Medulla oblongata (tissue), 1 donor: ENCODE measurements at regions not wholly inside any gene's neighbourhood (a gene's known extent, or its start where the extent isn't known, plus 50 kb on each side); places are given as distances from the start of the nearest gene placed in this dataset.
"Not testable (repeated sequence)": the region's sequence is repeated elsewhere in the genome, so short reads cannot be mapped to it uniquely, and the experiment has no call there.

Source experiments
- DNase-seq: peaks from one replicate; pipeline ENCODE4 v3.0.0-alpha.2; 2015; ENCODE audit errors: extremely low spot score

GRCh38 chr3:157857440-157857839, 248.8 kb downstream of the SHOX2 start:
- no peak for DNase-seq

- DNase-seq: no peak
Measured at GRCh38 chr3:157856078-157856939, 249.9 kb downstream of the SHOX2 start.

- not testable (repeated sequence) for DNase-seq
Measured at GRCh38 chr3:157845839-157846238, 260.4 kb downstream of the SHOX2 start.

- DNase-seq: no peak
Measured at GRCh38 chr3:157844800-157845565, 261.2 kb downstream of the SHOX2 start.

GRCh38 chr3:157844216-157844615, 262.0 kb downstream of the SHOX2 start:
- DNase-seq: no peak

- DNase-seq: no peak
Measured at GRCh38 chr3:157841029-157841428, 265.2 kb downstream of the SHOX2 start.

- DNase-seq: no peak
Measured at GRCh38 chr3:157840564-157840963, 265.7 kb downstream of the SHOX2 start.

- DNase-seq: no peak
Measured at GRCh38 chr3:157838457-157838856, 267.8 kb downstream of the SHOX2 start.

GRCh38 chr3:157837336-157837735, 268.9 kb downstream of the SHOX2 start:
- DNase-seq: no peak

- no peak for DNase-seq
Measured at GRCh38 chr3:157836022-157836421, 270.2 kb downstream of the SHOX2 start.

- DNase-seq: no peak
Measured at GRCh38 chr3:157832588-157832987, 273.6 kb downstream of the SHOX2 start.

- DNase-seq: no peak
Measured at GRCh38 chr3:157830556-157831236, 275.5 kb downstream of the SHOX2 start.

GRCh38 chr3:157829786-157830185, 276.4 kb downstream of the SHOX2 start:
- DNase-seq: no peak

- DNase-seq: no peak
Measured at GRCh38 chr3:157824281-157824680, 281.9 kb downstream of the SHOX2 start.

- DNase-seq: no peak
Measured at GRCh38 chr3:157823050-157823449, 283.2 kb downstream of the SHOX2 start.

GRCh38 chr3:157820157-157820517, 286.1 kb downstream of the SHOX2 start:
- no peak for DNase-seq

- peak; percentile 6 for DNase-seq
Measured at GRCh38 chr3:157819270-157820156, 286.7 kb downstream of the SHOX2 start.

GRCh38 chr3:157816896-157817295, 289.3 kb downstream of the SHOX2 start:
- DNase-seq: no peak

GRCh38 chr3:157816296-157816695, 289.9 kb downstream of the SHOX2 start:
- no peak for DNase-seq

GRCh38 chr3:157815739-157816138, 290.5 kb downstream of the SHOX2 start:
- no peak for DNase-seq

GRCh38 chr3:157810924-157811718, 295.1 kb downstream of the SHOX2 start:
- DNase-seq: no peak
